ENCODE measurements at regions not wholly inside any gene's neighbourhood (a gene's known extent, or its start where the extent isn't known, plus 50 kb on each side); places are given as distances from the start of the nearest gene placed in this dataset.

DNA sequence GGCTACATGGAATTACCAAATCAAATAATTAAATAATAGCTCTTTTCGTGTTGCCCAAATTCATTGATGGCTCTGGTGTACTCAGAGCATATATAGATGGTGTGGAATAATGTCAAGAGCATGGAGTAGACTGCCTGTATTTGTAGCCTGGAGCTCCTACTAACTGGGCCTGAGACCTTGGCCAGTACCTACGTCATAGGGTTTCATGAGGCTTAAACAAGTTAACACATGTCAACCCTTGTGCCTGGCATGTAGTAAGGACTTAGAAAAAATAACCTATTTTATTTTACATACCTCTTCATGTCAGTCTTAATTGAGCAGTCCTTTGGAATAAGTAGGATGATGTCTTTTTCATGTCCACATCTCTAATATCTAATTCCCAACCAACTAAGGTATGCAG, 223.7 kb upstream of the DPH6 start:
- DNase-seq (ENCODE audit: low read depth), result no peak
- H3K4me3 ChIP-seq (ENCODE audit: low read depth, low read length), result no peak overlapping the region
- TF ChIP-seq, protein P1, sequence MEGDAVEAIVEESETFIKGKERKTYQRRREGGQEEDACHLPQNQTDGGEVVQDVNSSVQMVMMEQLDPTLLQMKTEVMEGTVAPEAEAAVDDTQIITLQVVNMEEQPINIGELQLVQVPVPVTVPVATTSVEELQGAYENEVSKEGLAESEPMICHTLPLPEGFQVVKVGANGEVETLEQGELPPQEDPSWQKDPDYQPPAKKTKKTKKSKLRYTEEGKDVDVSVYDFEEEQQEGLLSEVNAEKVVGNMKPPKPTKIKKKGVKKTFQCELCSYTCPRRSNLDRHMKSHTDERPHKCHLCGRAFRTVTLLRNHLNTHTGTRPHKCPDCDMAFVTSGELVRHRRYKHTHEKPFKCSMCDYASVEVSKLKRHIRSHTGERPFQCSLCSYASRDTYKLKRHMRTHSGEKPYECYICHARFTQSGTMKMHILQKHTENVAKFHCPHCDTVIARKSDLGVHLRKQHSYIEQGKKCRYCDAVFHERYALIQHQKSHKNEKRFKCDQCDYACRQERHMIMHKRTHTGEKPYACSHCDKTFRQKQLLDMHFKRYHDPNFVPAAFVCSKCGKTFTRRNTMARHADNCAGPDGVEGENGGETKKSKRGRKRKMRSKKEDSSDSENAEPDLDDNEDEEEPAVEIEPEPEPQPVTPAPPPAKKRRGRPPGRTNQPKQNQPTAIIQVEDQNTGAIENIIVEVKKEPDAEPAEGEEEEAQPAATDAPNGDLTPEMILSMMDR (IDR thresholded peaks at IDR 0.05; ENCODE audit: insufficient read depth, low read depth, low read length), result no peak

DNA sequence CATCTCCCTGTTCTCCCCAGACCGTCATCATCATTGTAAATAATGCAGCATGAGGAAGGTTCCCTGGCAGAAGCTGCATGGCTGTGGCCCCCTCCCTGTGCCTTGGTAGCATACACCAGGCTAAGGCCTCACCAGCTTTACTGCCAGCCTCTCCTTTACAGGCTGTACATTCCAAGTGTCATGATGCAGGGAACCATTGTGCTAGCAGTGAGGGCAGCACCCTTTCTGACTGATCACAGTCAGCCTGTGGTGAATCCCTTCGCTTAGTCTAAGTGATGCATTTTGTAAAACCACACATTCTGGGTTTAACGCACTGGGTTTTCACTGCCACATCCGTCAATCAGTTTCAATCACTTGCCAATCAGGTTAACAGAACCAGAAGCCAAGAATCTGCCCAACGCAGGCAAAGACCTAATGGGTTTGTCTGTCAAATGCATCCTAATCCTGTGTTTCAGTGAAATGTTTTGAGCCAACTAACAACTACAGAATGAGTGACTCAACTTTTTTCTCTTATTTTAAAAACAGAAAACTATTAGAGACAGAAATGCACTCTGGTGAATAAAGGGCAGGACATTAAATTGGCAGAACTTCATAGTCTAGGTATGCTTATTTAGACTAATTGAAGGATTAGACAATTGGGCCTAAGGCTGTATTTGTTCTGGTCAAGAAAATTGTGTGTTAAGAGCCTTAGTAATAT, 225.9 kb upstream of the DPH6 start:
- DNase-seq (ENCODE audit: low read depth), result no peak
- H3K4me3 ChIP-seq (ENCODE audit: low read depth, low read length), result no peak overlapping the region
- TF ChIP-seq, protein P1 (IDR thresholded peaks at IDR 0.05; ENCODE audit: insufficient read depth, low read depth, low read length), result no peak

DNA sequence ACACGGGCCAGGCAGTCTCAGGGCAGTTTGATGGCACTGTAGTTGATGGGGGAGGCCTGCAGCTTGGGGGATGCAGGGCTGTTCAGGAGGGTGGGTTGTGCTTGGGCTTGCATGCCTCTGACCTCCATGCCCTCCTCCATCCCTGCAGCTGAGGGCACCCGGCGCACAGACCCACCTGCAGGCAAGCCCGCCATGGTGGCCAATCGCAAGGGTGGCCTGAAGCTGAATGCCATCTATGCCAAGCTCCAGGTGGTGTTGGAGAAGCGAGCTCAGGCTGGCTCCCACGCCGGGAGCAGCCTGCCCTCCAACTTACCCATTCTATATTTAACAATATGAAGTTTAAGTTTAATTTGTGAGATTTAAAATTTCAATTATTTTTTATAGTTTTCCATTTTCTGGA, 228.7 kb upstream of the DPH6 start:
- DNase-seq (ENCODE audit: low read depth), result no peak
- TF ChIP-seq, protein P1 (IDR thresholded peaks at IDR 0.05; ENCODE audit: insufficient read depth, low read depth, low read length), result no peak
- H3K4me3 ChIP-seq (ENCODE audit: low read depth, low read length), result no peak overlapping the region

DNA sequence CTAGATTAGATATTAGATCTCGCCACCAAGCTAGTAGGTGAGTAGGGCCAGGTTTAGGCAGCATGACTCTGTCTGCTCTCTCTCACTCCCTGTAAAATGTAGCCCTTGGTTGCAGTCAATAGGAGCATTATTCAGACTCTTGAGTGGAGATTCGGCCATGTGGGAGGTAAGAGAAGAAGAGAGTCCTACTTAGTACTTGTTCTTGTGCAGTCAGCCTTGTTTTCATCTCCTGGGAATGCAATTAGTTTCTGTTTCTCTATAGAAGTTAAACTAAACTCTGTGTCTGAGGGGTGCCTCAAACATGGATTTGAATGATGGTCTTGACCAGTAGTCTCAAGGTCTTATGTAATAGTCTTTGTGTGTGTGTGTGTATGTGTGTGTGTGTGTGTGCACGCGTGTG, 229.5 kb upstream of the DPH6 start:
- TF ChIP-seq, protein P1 (IDR thresholded peaks at IDR 0.05; ENCODE audit: insufficient read depth, low read depth, low read length), result no peak
- H3K4me3 ChIP-seq (ENCODE audit: low read depth, low read length), result no peak overlapping the region
- DNase-seq (ENCODE audit: low read depth), result no peak

DNA sequence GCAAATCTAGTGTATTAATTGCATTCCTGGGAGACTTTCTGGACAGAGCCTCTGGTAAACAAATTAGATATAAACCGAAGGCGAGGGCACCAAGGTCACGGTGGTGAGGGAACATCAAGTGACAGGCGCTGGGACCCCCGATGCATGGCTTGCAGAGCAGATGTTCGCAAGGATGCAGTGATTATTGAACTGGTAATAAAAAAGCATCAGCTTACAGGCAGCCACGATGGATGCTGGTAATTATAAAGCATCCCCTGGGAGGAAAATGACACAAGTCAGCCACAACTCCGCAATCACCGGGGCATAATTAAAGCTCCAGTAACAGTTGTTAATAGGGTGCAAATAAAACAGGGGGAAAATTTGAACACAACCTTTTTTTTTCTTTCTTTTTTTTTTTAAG, 231.1 kb upstream of the DPH6 start:
- H3K4me3 ChIP-seq (ENCODE audit: low read depth, low read length), result no peak overlapping the region
- TF ChIP-seq, protein P1 (IDR thresholded peaks at IDR 0.05; ENCODE audit: insufficient read depth, low read depth, low read length), result no peak
- DNase-seq (ENCODE audit: low read depth), result no peak

DNA sequence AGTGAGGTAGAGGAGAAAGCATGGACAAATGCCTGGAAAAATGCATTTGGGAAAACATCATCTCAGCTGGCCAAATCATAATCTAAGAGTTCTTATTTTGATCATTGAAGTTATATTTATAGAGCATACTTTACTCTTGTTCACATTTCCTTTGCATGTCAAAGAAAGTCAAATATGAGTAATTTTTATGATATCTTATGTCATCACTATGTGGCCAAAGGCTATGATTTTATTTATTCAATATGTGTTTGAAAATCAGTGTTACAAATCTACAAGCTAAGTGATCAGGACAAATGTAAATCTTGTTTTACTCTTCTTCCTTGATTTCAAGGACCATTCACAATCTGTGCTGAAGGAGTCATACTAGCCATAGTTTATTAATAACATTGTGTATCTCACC, 237.2 kb upstream of the DPH6 start:
- TF ChIP-seq, protein P1 (IDR thresholded peaks at IDR 0.05; ENCODE audit: insufficient read depth, low read depth, low read length), result no peak
- DNase-seq (ENCODE audit: low read depth), result no peak
- no peak overlapping the region for H3K4me3 ChIP-seq (ENCODE audit: low read depth, low read length)

DNA sequence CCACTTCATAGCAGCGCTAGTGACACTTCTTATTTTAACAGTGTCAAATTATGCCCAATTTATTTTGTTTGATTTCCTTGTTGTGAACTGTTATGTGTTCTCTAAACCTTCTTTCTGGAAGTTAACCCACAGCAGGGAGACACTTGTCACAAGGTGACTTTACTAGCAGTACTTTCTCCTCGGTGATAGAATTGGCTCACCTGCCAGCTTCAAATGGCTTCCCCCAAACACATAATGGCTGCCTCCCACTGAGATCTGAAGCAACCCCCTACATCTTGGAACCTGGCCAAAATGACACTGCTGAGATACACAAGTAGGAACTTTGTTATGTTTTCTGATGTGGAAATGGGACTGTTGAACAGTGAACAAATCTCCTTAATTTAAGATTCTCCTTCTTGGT, 238.8 kb upstream of the DPH6 start:
- TF ChIP-seq, protein P1 (IDR thresholded peaks at IDR 0.05; ENCODE audit: insufficient read depth, low read depth, low read length), result no peak
- no peak overlapping the region for H3K4me3 ChIP-seq (ENCODE audit: low read depth, low read length)
- no peak for DNase-seq (ENCODE audit: low read depth)

Measured in fibroblast of villous mesenchyme (primary cell).